ENCODE measurements at regions not wholly inside any gene's neighbourhood (a gene's known extent, or its start where the extent isn't known, plus 50 kb on each side); places are given as distances from the start of the nearest gene placed in this dataset.
A peak's percentile ranks its signal among the peaks of the same experiment; 100 is the strongest.

DNA sequence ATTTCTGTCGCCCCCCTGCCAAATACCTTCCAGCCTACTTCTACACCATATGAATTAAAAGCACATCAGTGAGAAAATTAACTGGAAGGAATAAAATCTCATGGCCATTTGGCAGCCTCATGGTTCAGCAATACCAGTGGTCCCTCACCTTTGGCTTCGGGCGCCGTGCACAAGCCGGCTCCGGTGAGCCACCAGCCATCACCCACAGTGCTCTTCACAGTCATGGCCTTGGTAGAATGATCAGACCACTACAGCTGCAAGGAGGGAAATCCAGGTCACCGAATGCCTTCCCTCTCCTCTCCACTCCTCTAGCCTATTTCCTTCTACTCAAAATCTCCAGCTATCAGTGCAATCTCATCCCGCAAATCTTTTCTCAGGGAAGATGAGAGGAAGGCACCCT, 239.1 kb downstream of the C1D start:
- Histone ChIP-seq H3K9me3 (ENCODE audit: control insufficient read depth in 5 of 5, low read length in 5 of 5) (no peaks in the 10 kb centered on the region), H3K9ac (ENCODE audit: low read length in 5 of 5) (no peak overlapping the region), H3K27me3 (ENCODE audit: control insufficient read depth in 5 of 5, insufficient read depth in 4 of 5, low read length in 5 of 5) (no peaks in the 10 kb centered on the region), H3K36me3 (ENCODE audit: control insufficient read depth in 5 of 5, insufficient read depth in 5 of 5, low read length in 5 of 5) (no peaks in the 10 kb centered on the region), H3K4me1 (ENCODE audit: control insufficient read depth in 5 of 5, insufficient read depth in 5 of 5, low read length in 5 of 5) (no peaks in the 10 kb centered on the region), H3K4me3 (ENCODE audit: low read depth in 1 of 5, low read length in 5 of 5) (no peak overlapping the region), H3K27ac (ENCODE audit: low read depth, low read length) (no peak overlapping the region)

DNA sequence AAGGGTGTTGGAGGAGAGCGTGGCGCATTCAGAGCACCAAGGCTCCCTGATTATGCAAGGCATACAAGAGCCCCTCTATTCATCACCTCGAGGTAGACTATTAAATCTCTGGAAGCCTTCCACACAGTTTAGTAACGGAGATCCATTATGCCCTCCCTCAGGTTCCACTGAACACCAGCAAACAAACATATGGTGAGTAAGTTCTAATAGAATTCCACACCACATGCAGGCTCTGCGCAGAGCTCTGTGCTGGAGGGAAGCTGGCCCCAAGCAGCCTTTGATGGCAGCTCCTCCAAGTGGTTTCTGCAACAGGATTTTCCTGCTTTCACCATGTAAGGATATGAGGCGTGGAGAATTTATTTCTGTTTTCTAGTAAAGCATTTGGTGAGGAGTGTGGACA, 238.6 kb downstream of the C1D start:
- Histone ChIP-seq H3K27me3 (ENCODE audit: control insufficient read depth in 5 of 5, insufficient read depth in 4 of 5, low read length in 5 of 5) (no peaks in the 10 kb centered on the region), H3K9ac (ENCODE audit: low read length in 5 of 5) (no peak overlapping the region), H3K36me3 (ENCODE audit: control insufficient read depth in 5 of 5, insufficient read depth in 5 of 5, low read length in 5 of 5) (no peaks in the 10 kb centered on the region), H3K27ac (ENCODE audit: low read depth, low read length) (no peak overlapping the region), H3K4me3 (ENCODE audit: low read depth in 1 of 5, low read length in 5 of 5) (no peak overlapping the region), H3K4me1 (ENCODE audit: control insufficient read depth in 5 of 5, insufficient read depth in 5 of 5, low read length in 5 of 5) (no peaks in the 10 kb centered on the region), H3K9me3 (ENCODE audit: control insufficient read depth in 5 of 5, low read length in 5 of 5) (no peaks in the 10 kb centered on the region)

DNA sequence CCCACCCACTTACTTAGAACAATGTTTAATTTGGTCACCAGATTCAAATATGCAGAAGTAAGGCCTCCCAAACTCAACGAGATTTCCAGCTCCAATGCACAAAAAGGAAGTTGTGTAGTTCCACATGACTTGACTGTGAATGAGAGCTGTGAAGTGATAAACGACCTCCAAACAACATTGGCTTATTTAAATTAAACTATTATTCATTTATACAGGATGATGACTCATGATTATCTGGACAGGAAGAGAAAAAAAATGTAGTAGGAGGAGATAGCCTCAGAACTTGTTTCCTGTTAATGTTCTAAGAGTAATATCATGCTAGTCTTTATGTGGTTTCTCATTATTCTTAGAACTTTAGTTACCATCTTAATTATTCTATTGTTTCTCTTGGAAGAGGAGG, 237.3 kb downstream of the C1D start:
- Histone ChIP-seq H3K4me1 (ENCODE audit: control insufficient read depth in 5 of 5, insufficient read depth in 5 of 5, low read length in 5 of 5) (no peaks in the 10 kb centered on the region), H3K27me3 (ENCODE audit: control insufficient read depth in 5 of 5, insufficient read depth in 4 of 5, low read length in 5 of 5) (no peaks in the 10 kb centered on the region), H3K27ac (ENCODE audit: low read depth, low read length) (no peak overlapping the region), H3K9ac (ENCODE audit: low read length in 5 of 5) (no peak overlapping the region), H3K36me3 (ENCODE audit: control insufficient read depth in 5 of 5, insufficient read depth in 5 of 5, low read length in 5 of 5) (no peaks in the 10 kb centered on the region), H3K4me3 (ENCODE audit: low read depth in 1 of 5, low read length in 5 of 5) (no peak overlapping the region), H3K9me3 (ENCODE audit: control insufficient read depth in 5 of 5, low read length in 5 of 5) (no peaks in the 10 kb centered on the region)

DNA sequence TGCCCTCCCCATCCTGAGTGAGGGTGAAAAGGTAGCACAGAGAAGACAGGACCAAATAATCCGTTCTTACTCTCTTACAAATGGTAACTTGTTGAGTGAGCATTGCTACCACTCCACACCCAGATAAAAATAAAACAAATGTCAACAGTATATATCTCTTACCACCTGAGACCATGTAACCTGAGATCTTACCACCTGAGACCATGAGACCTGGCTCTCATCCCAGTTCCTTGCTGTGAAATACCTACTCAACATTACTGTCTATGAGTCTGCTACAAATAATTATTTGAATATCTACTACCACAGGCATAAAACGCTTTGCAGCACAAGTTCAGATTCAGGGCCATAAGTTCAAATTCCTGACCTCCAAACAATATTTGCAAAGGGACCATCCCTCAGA, 234.7 kb downstream of the C1D start:
- H3K9ac ChIP-seq (ENCODE audit: low read length in 5 of 5): no peak overlapping the region
- no peaks in the 10 kb centered on the region for H3K4me1 ChIP-seq (ENCODE audit: control insufficient read depth in 5 of 5, insufficient read depth in 5 of 5, low read length in 5 of 5)
- H3K27me3 ChIP-seq (ENCODE audit: control insufficient read depth in 5 of 5, insufficient read depth in 4 of 5, low read length in 5 of 5): no peaks in the 10 kb centered on the region

DNA sequence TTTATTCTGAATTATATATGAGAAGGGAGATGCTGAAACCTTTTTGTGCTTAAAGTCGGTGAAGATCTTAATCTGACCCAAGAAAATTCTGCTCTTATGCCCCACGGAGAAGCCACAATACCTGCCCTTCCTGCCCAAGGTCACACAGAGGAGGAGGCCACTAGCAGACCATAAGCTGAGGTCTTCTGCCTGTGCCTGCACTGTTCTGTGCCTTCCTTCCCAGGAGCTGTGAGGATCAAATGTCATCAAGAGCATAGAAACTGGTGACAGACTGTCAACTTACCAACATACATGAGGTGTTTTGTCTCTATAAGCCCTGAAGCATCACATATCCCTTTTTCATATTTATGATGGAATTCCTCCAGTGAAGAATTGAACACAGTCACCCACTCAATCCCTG, 233.3 kb downstream of the C1D start:
- Histone ChIP-seq H3K27ac (ENCODE audit: low read depth, low read length) (no peak overlapping the region), H3K9ac (ENCODE audit: low read length in 5 of 5) (no peak overlapping the region), H3K27me3 (ENCODE audit: control insufficient read depth in 5 of 5, insufficient read depth in 4 of 5, low read length in 5 of 5) (no peaks in the 10 kb centered on the region), H3K4me3 (ENCODE audit: low read depth in 1 of 5, low read length in 5 of 5) (no peak overlapping the region), H3K9me3 (ENCODE audit: control insufficient read depth in 5 of 5, low read length in 5 of 5) (no peaks in the 10 kb centered on the region), H3K4me1 (ENCODE audit: control insufficient read depth in 5 of 5, insufficient read depth in 5 of 5, low read length in 5 of 5) (no peaks in the 10 kb centered on the region), H3K36me3 (ENCODE audit: control insufficient read depth in 5 of 5, insufficient read depth in 5 of 5, low read length in 5 of 5) (no peaks in the 10 kb centered on the region)

More for the DNA sequence above, 234.7 kb downstream of the C1D start:
- Histone ChIP-seq H3K4me3 (ENCODE audit: low read depth in 1 of 5, low read length in 5 of 5) (no peak overlapping the region), H3K9me3 (ENCODE audit: control insufficient read depth in 5 of 5, low read length in 5 of 5) (no peaks in the 10 kb centered on the region), H3K27ac (ENCODE audit: low read depth, low read length) (no peak overlapping the region), H3K36me3 (ENCODE audit: control insufficient read depth in 5 of 5, insufficient read depth in 5 of 5, low read length in 5 of 5) (no peaks in the 10 kb centered on the region)

DNA sequence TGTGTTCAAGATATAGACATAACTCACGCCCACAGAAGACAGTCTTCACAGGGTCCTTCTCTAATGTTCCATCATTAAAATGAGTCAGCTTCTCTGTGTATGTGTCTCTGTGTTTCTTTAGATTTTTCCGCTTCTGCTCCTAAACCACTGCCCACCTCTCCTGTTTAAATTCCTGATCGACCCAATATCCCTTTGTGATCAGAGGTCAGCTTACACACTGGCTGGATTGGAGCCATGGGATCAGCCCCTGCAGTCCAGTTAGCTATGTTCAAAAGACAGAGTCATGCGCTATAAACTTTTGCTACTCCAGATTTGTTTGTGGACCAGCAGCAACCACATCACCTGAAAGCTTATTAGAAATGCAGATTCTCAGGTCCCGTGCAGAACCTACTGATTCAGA, 229.2 kb downstream of the C1D start:
- Histone ChIP-seq H3K36me3 (ENCODE audit: control insufficient read depth in 5 of 5, insufficient read depth in 5 of 5, low read length in 5 of 5) (no peaks in the 10 kb centered on the region), H3K9me3 (ENCODE audit: control insufficient read depth in 5 of 5, low read length in 5 of 5) (no peaks in the 10 kb centered on the region), H3K27ac (ENCODE audit: low read depth, low read length) (no peak overlapping the region), H3K27me3 (ENCODE audit: control insufficient read depth in 5 of 5, insufficient read depth in 4 of 5, low read length in 5 of 5) (no peaks in the 10 kb centered on the region), H3K4me1 (ENCODE audit: control insufficient read depth in 5 of 5, insufficient read depth in 5 of 5, low read length in 5 of 5) (peaks cover 0 to 6% (median 0%) of the 10 kb centered on the region in 5 donors), H3K4me3 (ENCODE audit: low read depth in 1 of 5, low read length in 5 of 5) (no peak overlapping the region), H3K9ac (ENCODE audit: low read length in 5 of 5) (no peak overlapping the region)

DNA sequence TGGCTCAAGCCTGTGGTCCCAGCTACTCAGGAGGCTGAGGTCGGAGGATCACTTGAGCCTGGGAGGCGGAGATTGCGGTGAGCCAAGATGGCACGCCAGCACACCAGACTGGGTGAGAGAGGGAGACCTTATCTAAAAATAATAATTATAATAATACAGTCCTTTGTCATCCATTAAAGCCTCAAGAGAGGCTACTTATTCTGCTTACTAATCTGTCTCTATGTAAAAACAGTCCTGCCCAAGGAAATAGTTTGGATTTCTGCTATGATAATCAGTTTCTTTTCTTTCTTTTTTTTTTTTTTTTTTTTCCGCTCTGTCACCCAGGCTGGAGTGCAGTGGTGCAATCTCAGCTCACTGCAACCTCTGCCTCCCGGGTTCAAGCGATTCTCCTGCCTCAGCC, 228.3 kb downstream of the C1D start:
- Histone ChIP-seq H3K36me3 (ENCODE audit: control insufficient read depth in 5 of 5, insufficient read depth in 5 of 5, low read length in 5 of 5) (no peaks in the 10 kb centered on the region), H3K9me3 (ENCODE audit: control insufficient read depth in 5 of 5, low read length in 5 of 5) (no peaks in the 10 kb centered on the region), H3K27me3 (ENCODE audit: control insufficient read depth in 5 of 5, insufficient read depth in 4 of 5, low read length in 5 of 5) (no peaks in the 10 kb centered on the region), H3K4me1 (ENCODE audit: control insufficient read depth in 5 of 5, insufficient read depth in 5 of 5, low read length in 5 of 5) (peaks cover 0 to 6% (median 0%) of the 10 kb centered on the region in 5 donors), H3K27ac (ENCODE audit: low read depth, low read length) (no peak overlapping the region), H3K4me3 (ENCODE audit: low read depth in 1 of 5, low read length in 5 of 5) (no peak overlapping the region), H3K9ac (ENCODE audit: low read length in 5 of 5) (no peak overlapping the region)

DNA sequence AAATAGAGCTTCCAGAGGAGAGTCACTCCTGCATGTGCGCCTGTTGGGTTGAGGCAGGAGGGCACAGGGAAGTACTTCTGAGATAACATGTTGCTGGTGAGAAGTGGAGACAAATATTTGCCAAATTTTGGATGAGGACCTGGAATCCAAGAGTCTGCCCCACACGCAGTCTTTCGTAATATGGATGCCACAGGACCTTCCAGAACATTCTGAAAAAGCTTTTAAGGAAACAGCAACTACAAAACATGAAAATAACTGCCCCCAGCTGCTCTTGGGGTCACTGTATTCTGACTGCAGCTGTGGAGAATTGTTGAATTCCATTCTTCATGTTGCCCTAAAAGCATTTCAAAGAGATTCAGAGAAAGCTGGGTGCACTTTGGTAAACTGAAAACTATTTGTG, 227.5 kb downstream of the C1D start:
- H3K4me1 ChIP-seq (ENCODE audit: control insufficient read depth in 5 of 5, insufficient read depth in 5 of 5, low read length in 5 of 5): peaks cover 0 to 6% (median 0%) of the 10 kb centered on the region in 5 donors
- no peak overlapping the region for H3K27ac ChIP-seq (ENCODE audit: low read depth, low read length)
- H3K36me3 ChIP-seq (ENCODE audit: control insufficient read depth in 5 of 5, insufficient read depth in 5 of 5, low read length in 5 of 5): no peaks in the 10 kb centered on the region
- no peak overlapping the region for H3K9ac ChIP-seq (ENCODE audit: low read length in 5 of 5)
- H3K27me3 ChIP-seq (ENCODE audit: control insufficient read depth in 5 of 5, insufficient read depth in 4 of 5, low read length in 5 of 5): no peaks in the 10 kb centered on the region
- no peak overlapping the region for H3K4me3 ChIP-seq (ENCODE audit: low read depth in 1 of 5, low read length in 5 of 5)
- H3K9me3 ChIP-seq (ENCODE audit: control insufficient read depth in 5 of 5, low read length in 5 of 5): no peaks in the 10 kb centered on the region

DNA sequence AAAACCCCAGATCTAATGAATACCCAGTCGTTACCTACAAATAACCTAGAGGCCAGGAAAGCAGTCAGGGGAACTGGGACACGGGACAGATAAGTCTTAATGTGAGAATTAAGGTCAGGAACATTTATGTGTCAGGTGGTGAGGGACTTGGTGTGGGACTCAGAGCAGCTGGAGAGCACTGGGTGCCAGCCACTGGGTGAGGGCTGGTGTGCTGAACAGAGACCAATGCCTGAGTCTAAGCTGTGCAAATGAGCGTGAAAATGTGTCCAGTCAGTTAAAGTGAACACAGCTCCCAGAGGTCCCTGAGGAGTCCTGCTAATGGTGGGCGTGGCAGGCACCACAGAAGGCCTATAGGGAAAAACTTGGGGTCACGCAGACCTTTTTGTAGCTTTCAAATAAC, 225.9 kb downstream of the C1D start:
- Histone ChIP-seq H3K27me3 (ENCODE audit: control insufficient read depth in 5 of 5, insufficient read depth in 4 of 5, low read length in 5 of 5) (no peaks in the 10 kb centered on the region), H3K4me1 (ENCODE audit: control insufficient read depth in 5 of 5, insufficient read depth in 5 of 5, low read length in 5 of 5) (peaks cover 0 to 6% (median 0%) of the 10 kb centered on the region in 5 donors), H3K9me3 (ENCODE audit: control insufficient read depth in 5 of 5, low read length in 5 of 5) (no peaks in the 10 kb centered on the region), H3K27ac (ENCODE audit: low read depth, low read length) (no peak overlapping the region), H3K36me3 (ENCODE audit: control insufficient read depth in 5 of 5, insufficient read depth in 5 of 5, low read length in 5 of 5) (no peaks in the 10 kb centered on the region), H3K4me3 (ENCODE audit: low read depth in 1 of 5, low read length in 5 of 5) (peak overlapping the region in 1 of 5 donors; percentile 12), H3K9ac (ENCODE audit: low read length in 5 of 5) (no peak overlapping the region)

DNA sequence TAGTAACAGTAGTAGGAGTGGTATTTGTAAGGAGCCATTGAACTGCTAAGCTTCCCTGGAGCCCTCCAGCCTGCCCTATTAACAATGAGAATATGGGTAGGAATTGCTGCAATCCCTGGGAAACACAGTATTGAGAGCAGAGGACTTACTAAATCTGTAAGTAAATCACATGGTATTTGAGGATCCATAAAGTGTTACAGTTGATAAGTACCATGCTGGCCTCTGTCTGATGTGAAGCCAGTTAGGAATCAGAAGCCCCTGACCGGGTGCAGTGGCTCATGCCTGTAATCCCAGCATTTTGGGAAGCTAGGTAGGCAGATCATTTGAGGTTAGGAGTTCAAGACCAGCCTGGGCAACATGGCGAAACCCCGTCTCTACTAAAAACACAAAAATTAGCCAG, 224.6 kb downstream of the C1D start:
- Histone ChIP-seq H3K27ac (ENCODE audit: low read depth, low read length) (no peak overlapping the region), H3K4me3 (ENCODE audit: low read depth in 1 of 5, low read length in 5 of 5) (no peak overlapping the region), H3K4me1 (ENCODE audit: control insufficient read depth in 5 of 5, insufficient read depth in 5 of 5, low read length in 5 of 5) (peaks cover 0 to 6% (median 0%) of the 10 kb centered on the region in 5 donors), H3K27me3 (ENCODE audit: control insufficient read depth in 5 of 5, insufficient read depth in 4 of 5, low read length in 5 of 5) (no peaks in the 10 kb centered on the region), H3K9me3 (ENCODE audit: control insufficient read depth in 5 of 5, low read length in 5 of 5) (no peaks in the 10 kb centered on the region), H3K9ac (ENCODE audit: low read length in 5 of 5) (no peak overlapping the region), H3K36me3 (ENCODE audit: control insufficient read depth in 5 of 5, insufficient read depth in 5 of 5, low read length in 5 of 5) (no peaks in the 10 kb centered on the region)

DNA sequence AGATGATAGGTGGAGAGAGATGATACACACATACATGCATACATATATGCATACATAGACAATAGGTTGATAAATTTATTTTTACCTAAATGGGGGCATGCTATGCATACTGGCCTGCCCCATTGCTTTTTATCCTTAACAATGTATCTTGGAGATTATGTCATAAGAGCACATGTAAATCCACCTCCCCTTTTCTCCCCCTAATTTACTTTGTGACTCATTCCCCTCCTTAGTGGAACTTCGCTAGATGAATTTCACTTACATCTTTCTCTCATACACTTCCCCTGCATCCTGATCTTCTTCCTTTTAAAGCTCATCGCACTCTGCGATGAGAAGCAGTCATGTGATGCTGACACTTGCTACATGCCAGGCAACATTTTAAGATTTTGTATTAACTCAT, 223.6 kb downstream of the C1D start:
- H3K27me3 ChIP-seq (ENCODE audit: control insufficient read depth in 5 of 5, insufficient read depth in 4 of 5, low read length in 5 of 5): no peaks in the 10 kb centered on the region
- H3K4me3 ChIP-seq (ENCODE audit: low read depth in 1 of 5, low read length in 5 of 5): no peak overlapping the region
- H3K36me3 ChIP-seq (ENCODE audit: control insufficient read depth in 5 of 5, insufficient read depth in 5 of 5, low read length in 5 of 5): no peaks in the 10 kb centered on the region
- no peak overlapping the region for H3K9ac ChIP-seq (ENCODE audit: low read length in 5 of 5)
- H3K4me1 ChIP-seq (ENCODE audit: control insufficient read depth in 5 of 5, insufficient read depth in 5 of 5, low read length in 5 of 5): peaks cover 0 to 6% (median 0%) of the 10 kb centered on the region in 5 donors
- no peak overlapping the region for H3K27ac ChIP-seq (ENCODE audit: low read depth, low read length)
- H3K9me3 ChIP-seq (ENCODE audit: control insufficient read depth in 5 of 5, low read length in 5 of 5): no peaks in the 10 kb centered on the region
